ENCODE measurements at regions not wholly inside any gene's neighbourhood (a gene's known extent, or its start where the extent isn't known, plus 50 kb on each side); places are given as distances from the start of the nearest gene placed in this dataset.
A peak's percentile ranks its signal among the peaks of the same experiment; 100 is the strongest.

DNA sequence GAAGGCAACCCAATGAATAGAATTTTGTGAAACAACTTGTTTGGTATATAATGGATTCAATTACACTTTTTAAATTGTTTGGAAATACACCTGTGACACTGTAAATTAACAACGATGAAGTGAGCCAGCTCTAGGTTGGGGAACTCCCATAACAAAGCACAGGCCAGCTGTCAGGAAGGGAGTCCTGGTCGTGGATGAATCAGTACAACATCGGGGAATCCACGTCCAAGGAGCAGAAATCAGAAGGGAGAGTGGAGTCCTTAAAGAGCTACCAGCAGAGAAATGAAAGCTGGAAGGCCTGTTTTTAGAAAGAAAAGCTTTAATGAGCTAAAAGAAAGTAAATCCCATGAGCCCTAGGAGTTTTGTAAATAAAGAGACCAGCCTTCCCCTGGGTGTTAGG is 223.1 kb upstream of the SLC35B3 start:
- H3K27me3 ChIP-seq (ENCODE audit: insufficient read depth, low read length) = no peaks in the 10 kb centered on the region
- H4K20me1 ChIP-seq (ENCODE audit: control insufficient read depth, insufficient read depth, insufficient read length) = no peaks in the 10 kb centered on the region
- H2BK15ac ChIP-seq (ENCODE audit: low read depth, low read length) = no peak overlapping the region
- no peak overlapping the region for H2BK5ac ChIP-seq (ENCODE audit: insufficient read length, low read length)
- no peak overlapping the region for H2AK5ac ChIP-seq (ENCODE audit: insufficient read length, low read length)
- no peak overlapping the region for H2AFZ ChIP-seq (ENCODE audit: low read length)
- no peak overlapping the region for H3K18ac ChIP-seq (ENCODE audit: insufficient read length, low read depth, low read length)
- H3K14ac ChIP-seq (ENCODE audit: insufficient read depth, low read length) = no peak overlapping the region
- H4K91ac ChIP-seq (ENCODE audit: insufficient read length, low read depth, low read length) = no peak overlapping the region
- H3K27ac Mint-ChIP-seq = peak overlapping the region in 1 of 3 experiments; percentile 20; a peak in 1 of 7 replicates
- no CpG with 5 or more reads among the region's 4 CpGs for WGBS (ENCODE audit: extremely low coverage, insufficient read length, low lambda C conversion rate)
- no peaks in the 10 kb centered on the region for H3K4me1 ChIP-seq (ENCODE audit: insufficient read depth, low read length)
- H2BK12ac ChIP-seq (ENCODE audit: insufficient read length, low read depth, low read length) = no peak overlapping the region
- no peak overlapping the region for H3K56ac ChIP-seq (ENCODE audit: insufficient read length, low read depth, low read length)
- H3K27me3 Mint-ChIP-seq (ENCODE audit: low read depth) = no peaks in the 10 kb centered on the region; the same call in 1 of the 2 replicates
- no peak overlapping the region for H3K23ac ChIP-seq (ENCODE audit: insufficient read length, low read depth, low read length)
- H3K27ac ChIP-seq (ENCODE audit: insufficient read length, low read depth, low read length) = no peak overlapping the region
- no peak overlapping the region for H2BK120ac ChIP-seq (ENCODE audit: low read depth, low read length, poor library complexity, severe bottlenecking)
- no peak overlapping the region for H3K4me2 ChIP-seq (ENCODE audit: insufficient read depth, insufficient read length, low read length)
- peaks cover 6% of the 10 kb centered on the region in 2 experiments; a peak in 2 of 4 replicates for H3K4me1 Mint-ChIP-seq
- H3K9me3 ChIP-seq (ENCODE audit: control insufficient read depth, low read depth, low read length) = no peaks in the 10 kb centered on the region
- H3K9me3 Mint-ChIP-seq = no peaks in the 10 kb centered on the region
- no peak overlapping the region for H3T11ph ChIP-seq (ENCODE audit: low read length)
- no peak for DNase-seq
- H3K4ac ChIP-seq (ENCODE audit: low read depth, low read length) = no peak overlapping the region
- H4K5ac ChIP-seq (ENCODE audit: insufficient read length, low read depth, low read length) = no peak overlapping the region
- H3K23me2 ChIP-seq (ENCODE audit: insufficient read length, low read depth, low read length, poor library complexity, severe bottlenecking) = no peaks in the 10 kb centered on the region
- no peak overlapping the region for H3K9ac ChIP-seq (ENCODE audit: extremely low read depth, insufficient read length, low read length)
- H4K8ac ChIP-seq (replicated peaks; ENCODE audit: insufficient read length, low read depth, low read length) = no peak overlapping the region
- no peak overlapping the region for H3K4me3 Mint-ChIP-seq
- H3K79me2 ChIP-seq (ENCODE audit: insufficient read depth, low read length) = no peaks in the 10 kb centered on the region
- TF ChIP-seq, protein P1, sequence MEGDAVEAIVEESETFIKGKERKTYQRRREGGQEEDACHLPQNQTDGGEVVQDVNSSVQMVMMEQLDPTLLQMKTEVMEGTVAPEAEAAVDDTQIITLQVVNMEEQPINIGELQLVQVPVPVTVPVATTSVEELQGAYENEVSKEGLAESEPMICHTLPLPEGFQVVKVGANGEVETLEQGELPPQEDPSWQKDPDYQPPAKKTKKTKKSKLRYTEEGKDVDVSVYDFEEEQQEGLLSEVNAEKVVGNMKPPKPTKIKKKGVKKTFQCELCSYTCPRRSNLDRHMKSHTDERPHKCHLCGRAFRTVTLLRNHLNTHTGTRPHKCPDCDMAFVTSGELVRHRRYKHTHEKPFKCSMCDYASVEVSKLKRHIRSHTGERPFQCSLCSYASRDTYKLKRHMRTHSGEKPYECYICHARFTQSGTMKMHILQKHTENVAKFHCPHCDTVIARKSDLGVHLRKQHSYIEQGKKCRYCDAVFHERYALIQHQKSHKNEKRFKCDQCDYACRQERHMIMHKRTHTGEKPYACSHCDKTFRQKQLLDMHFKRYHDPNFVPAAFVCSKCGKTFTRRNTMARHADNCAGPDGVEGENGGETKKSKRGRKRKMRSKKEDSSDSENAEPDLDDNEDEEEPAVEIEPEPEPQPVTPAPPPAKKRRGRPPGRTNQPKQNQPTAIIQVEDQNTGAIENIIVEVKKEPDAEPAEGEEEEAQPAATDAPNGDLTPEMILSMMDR (conservative IDR thresholded peaks at IDR 0.05) = no peak
- no peak overlapping the region for H2BK20ac ChIP-seq (ENCODE audit: low read depth, low read length, poor library complexity, severe bottlenecking)
- H3K79me1 ChIP-seq (ENCODE audit: insufficient read depth, low read depth, low read length, poor library complexity, severe bottlenecking) = no peaks in the 10 kb centered on the region
- H3K36me3 Mint-ChIP-seq (ENCODE audit: insufficient read depth in 1 of 3, low read depth in 3 of 3) = no peaks in the 10 kb centered on the region

All from H9 (cell line).